RPMI8226 (cell line): ENCODE measurements at regions not wholly inside any gene's neighbourhood (a gene's known extent, or its start where the extent isn't known, plus 50 kb on each side); places are given as distances from the start of the nearest gene placed in this dataset.
"Not testable (repeated sequence)": the region's sequence is repeated elsewhere in the genome, so short reads cannot be mapped to it uniquely, and the experiment has no call there.

Experiments
- DNase-seq: peaks from one replicate; pipeline ENCODE4 v3.0.0-alpha.2; 2015

GRCh38 chr18:60319129-60319528, 53.4 kb downstream of the MC4R start:
- no peak for DNase-seq

GRCh38 chr18:60311676-60312360, 60.8 kb downstream of the MC4R start:
- no peak for DNase-seq

GRCh38 chr18:60295674-60296073, 76.9 kb downstream of the MC4R start:
- no peak for DNase-seq

- DNase-seq: no peak
Observed at GRCh38 chr18:60292186-60292585, 80.4 kb downstream of the MC4R start.

- DNase-seq: no peak
Observed at GRCh38 chr18:60279391-60279790, 93.2 kb downstream of the MC4R start.

GRCh38 chr18:60277855-60278480, 94.6 kb downstream of the MC4R start:
- no peak for DNase-seq

GRCh38 chr18:60267391-60268058, 105.0 kb downstream of the MC4R start:
- DNase-seq: no peak

GRCh38 chr18:60266558-60266957, 106.0 kb downstream of the MC4R start:
- no peak for DNase-seq

GRCh38 chr18:60259052-60259681, 113.4 kb downstream of the MC4R start:
- DNase-seq: no peak

- no peak for DNase-seq
Observed at GRCh38 chr18:60249388-60249787, 123.2 kb downstream of the MC4R start.

- no peak for DNase-seq
Observed at GRCh38 chr18:60248336-60249330, 123.9 kb downstream of the MC4R start.

- DNase-seq: no peak
Observed at GRCh38 chr18:60247103-60247502, 125.5 kb downstream of the MC4R start.

GRCh38 chr18:60246606-60247005, 126.0 kb downstream of the MC4R start:
- peak; percentile 15 for DNase-seq

- no peak for DNase-seq
Observed at GRCh38 chr18:60245096-60245495, 127.5 kb downstream of the MC4R start.

- DNase-seq: not testable (repeated sequence)
Observed at GRCh38 chr18:60239024-60239710, 133.4 kb downstream of the MC4R start.

- DNase-seq: no peak
Observed at GRCh38 chr18:60235164-60235563, 137.4 kb downstream of the MC4R start.

- no peak for DNase-seq
Observed at GRCh38 chr18:60232541-60232940, 140.0 kb downstream of the MC4R start.

- DNase-seq: no peak
Observed at GRCh38 chr18:60228609-60229595, 143.7 kb downstream of the MC4R start.

GRCh38 chr18:60215432-60215831, 157.1 kb downstream of the MC4R start:
- DNase-seq: no peak

- no peak for DNase-seq
Observed at GRCh38 chr18:60209042-60209441, 163.5 kb downstream of the MC4R start.

- no peak for DNase-seq
Observed at GRCh38 chr18:60202708-60203107, 169.9 kb downstream of the MC4R start.
